Mesenchymal stem cell (in vitro differentiated cells and primary cell): ENCODE measurements at regions not wholly inside any gene's neighbourhood (a gene's known extent, or its start where the extent isn't known, plus 50 kb on each side); places are given as distances from the start of the nearest gene placed in this dataset.

Experiments used
- DNase-seq: peaks from one replicate; pipeline ENCODE4 v3.0.0-alpha.2; 2013
- H2AFZ ChIP-seq: one replicate; pipeline ENCODE4 v1.6.1; 2013; ENCODE audit warnings: low read depth, mild to moderate bottlenecking, control low read depth, inconsistent platforms, low read length, moderate library complexity
- H2AK5ac ChIP-seq: 2 replicates; pipeline ENCODE4 v1.6.1; 2013; ENCODE audit warnings: low read length, moderate library complexity, mild to moderate bottlenecking, inconsistent platforms; ENCODE audit not compliant: severe bottlenecking
- H2BK120ac ChIP-seq: one replicate; pipeline ENCODE4 v1.6.1; 2013; ENCODE audit warnings: low read depth, mild to moderate bottlenecking, inconsistent platforms, low read length, moderate library complexity
- H2BK12ac ChIP-seq, 2 experiments: one replicate each; pipeline ENCODE4 v1.6.1; 2013; ENCODE audit warnings: inconsistent platforms in 2 of 2, low read length in 2 of 2, mild to moderate bottlenecking in 2 of 2, moderate library complexity in 2 of 2, control low read depth in 1 of 2
- H2BK15ac ChIP-seq: one replicate; pipeline ENCODE4 v1.6.1; 2013; ENCODE audit warnings: mild to moderate bottlenecking, low read depth, inconsistent platforms; ENCODE audit not compliant: poor library complexity, severe bottlenecking
- H2BK5ac ChIP-seq: 2 replicates; pipeline ENCODE4 v1.6.1; 2013; ENCODE audit warnings: low read depth, mild to moderate bottlenecking, low read length, control low read depth, inconsistent platforms; ENCODE audit not compliant: poor library complexity, severe bottlenecking
- H3K14ac ChIP-seq, 2 experiments: one replicate each; pipeline ENCODE4 v1.6.1; 2013; ENCODE audit warnings: inconsistent platforms in 2 of 2, low read length in 2 of 2, control low read depth in 1 of 2, mild to moderate bottlenecking in 1 of 2, moderate library complexity in 1 of 2
- H3K18ac ChIP-seq, 2 experiments: one replicate each; pipeline ENCODE4 v1.6.1; 2013; ENCODE audit warnings: inconsistent platforms in 2 of 2, low read length in 2 of 2, control low read depth in 1 of 2, low read depth in 1 of 2, mild to moderate bottlenecking in 1 of 2
- H3K23ac ChIP-seq, 2 experiments: one replicate each; pipeline ENCODE4 v1.6.1; 2013; ENCODE audit warnings: inconsistent platforms in 2 of 2, low read length in 2 of 2, mild to moderate bottlenecking in 2 of 2, moderate library complexity in 2 of 2, control low read depth in 1 of 2
- H3K27ac ChIP-seq: 2 replicates; pipeline ENCODE4 v1.5.1; 2013; ENCODE audit warnings: mild to moderate bottlenecking, moderate library complexity, low read length, control low read depth, inconsistent platforms; ENCODE audit not compliant: poor library complexity, severe bottlenecking
- H3K27me3 ChIP-seq, 2 experiments: 2 replicates each; pipeline versions ENCODE4 v1.6.1 to v1.7.0; 2013; ENCODE audit warnings: low read length in 2 of 2, mild to moderate bottlenecking in 2 of 2, moderate library complexity in 2 of 2, control low read depth in 1 of 2, inconsistent platforms in 1 of 2; ENCODE audit not compliant: control insufficient read depth in 1 of 2, insufficient read depth in 1 of 2
- H3K36me3 ChIP-seq, 2 experiments: 2 replicates each; pipeline versions ENCODE4 v1.6.1 to v1.7.0; 2013; ENCODE audit warnings: low read length in 2 of 2, control low read depth in 1 of 2, inconsistent platforms in 1 of 2, low read depth in 1 of 2, mild to moderate bottlenecking in 1 of 2; ENCODE audit not compliant: insufficient read depth in 2 of 2, control insufficient read depth in 1 of 2
- H3K4ac ChIP-seq, 2 experiments: one replicate each; pipeline ENCODE4 v1.6.1; 2013; ENCODE audit warnings: inconsistent platforms in 2 of 2, low read length in 2 of 2, mild to moderate bottlenecking in 2 of 2, moderate library complexity in 2 of 2, control low read depth in 1 of 2, low read depth in 1 of 2
- H3K4me1 ChIP-seq: 2 replicates; pipeline ENCODE4 v1.6.1; 2013; ENCODE audit warnings: low read depth, low read length, control low read depth; ENCODE audit not compliant: control insufficient read depth, insufficient read depth
- H3K4me2 ChIP-seq: 2 replicates; pipeline ENCODE4 v1.6.1; 2013; ENCODE audit warnings: low read length, mild to moderate bottlenecking, inconsistent platforms; ENCODE audit not compliant: poor library complexity, severe bottlenecking
- H3K4me3 ChIP-seq, 2 experiments: 2 replicates each; pipeline versions ENCODE4 v1.5.1 to v1.7.0; 2013; ENCODE audit warnings: low read length in 2 of 2, mild to moderate bottlenecking in 2 of 2, control low read depth in 1 of 2, low read depth in 1 of 2; ENCODE audit not compliant: insufficient read depth in 1 of 2
- H3K79me1 ChIP-seq: replicated peaks from 2 replicates; pipeline ENCODE4 v1.6.1; 2013; ENCODE audit warnings: mild to moderate bottlenecking, control low read depth, low read length, inconsistent platforms; ENCODE audit not compliant: poor library complexity, severe bottlenecking
- H3K9ac ChIP-seq: 2 replicates; pipeline ENCODE4 v1.7.0; 2013; ENCODE audit warnings: mild to moderate bottlenecking, low read length, moderate library complexity
- H3K9me3 ChIP-seq: 2 replicates; pipeline ENCODE4 v1.7.0; 2013; ENCODE audit warnings: mild to moderate bottlenecking, low read length; ENCODE audit not compliant: control insufficient read depth
- H4K8ac ChIP-seq: one replicate; pipeline ENCODE4 v1.6.1; 2013; ENCODE audit warnings: inconsistent platforms, mild to moderate bottlenecking, low read length, moderate library complexity
- H4K91ac ChIP-seq: one replicate; pipeline ENCODE4 v1.6.1; 2013; ENCODE audit warnings: mild to moderate bottlenecking, low read length, inconsistent platforms
- WGBS: methylation state at CpG from one replicate; pipeline ENCODE4 v1.1.7; 2013; ENCODE audit warnings: mixed read lengths; 5-methylcytosine and 5-hydroxymethylcytosine counted together

DNA sequence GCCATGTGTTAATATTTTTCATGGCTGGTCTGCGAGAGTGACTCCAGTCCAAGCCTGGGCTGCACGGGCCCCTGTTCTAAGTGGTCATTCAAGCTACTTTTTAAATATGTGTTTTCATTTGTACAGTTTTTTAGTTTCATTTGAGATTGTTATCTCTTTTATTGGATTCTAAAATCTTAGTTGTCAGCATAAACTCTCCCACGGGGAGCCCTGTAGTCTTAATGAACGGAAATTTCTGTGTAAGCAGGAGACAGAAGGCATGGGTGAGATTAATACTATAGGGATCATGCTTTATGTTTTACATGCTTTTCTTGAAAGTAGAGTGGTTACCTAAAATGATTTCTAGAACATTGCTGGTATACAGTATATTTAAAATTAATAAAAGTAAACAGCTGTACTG, 373.1 kb upstream of the SLCO3A1 start:
- no peak overlapping the region for H2AFZ ChIP-seq
- no peak for DNase-seq
- no peak overlapping the region for H2BK12ac ChIP-seq
- H2BK120ac ChIP-seq: no peak overlapping the region
- WGBS: 83% methylated on average over 3 of the region's 4 CpGs
- no peak overlapping the region for H3K27ac ChIP-seq
- no peak overlapping the region for H2AK5ac ChIP-seq
- no peaks in the 10 kb centered on the region for H3K27me3 ChIP-seq
- H3K4me2 ChIP-seq: no peak overlapping the region
- H2BK15ac ChIP-seq: no peak overlapping the region
- no peak overlapping the region for H4K8ac ChIP-seq
- no peak overlapping the region for H3K14ac ChIP-seq
- H3K4ac ChIP-seq: no peak overlapping the region
- H3K36me3 ChIP-seq: no peaks in the 10 kb centered on the region
- H3K79me1 ChIP-seq: no peaks in the 10 kb centered on the region
- no peak overlapping the region for H3K18ac ChIP-seq
- no peaks in the 10 kb centered on the region for H3K9me3 ChIP-seq
- H4K91ac ChIP-seq: no peak overlapping the region
- H2BK5ac ChIP-seq: no peak overlapping the region
- no peak overlapping the region for H3K23ac ChIP-seq
- H3K9ac ChIP-seq: no peak overlapping the region
- H3K4me3 ChIP-seq: no peak overlapping the region
- no peaks in the 10 kb centered on the region for H3K4me1 ChIP-seq

DNA sequence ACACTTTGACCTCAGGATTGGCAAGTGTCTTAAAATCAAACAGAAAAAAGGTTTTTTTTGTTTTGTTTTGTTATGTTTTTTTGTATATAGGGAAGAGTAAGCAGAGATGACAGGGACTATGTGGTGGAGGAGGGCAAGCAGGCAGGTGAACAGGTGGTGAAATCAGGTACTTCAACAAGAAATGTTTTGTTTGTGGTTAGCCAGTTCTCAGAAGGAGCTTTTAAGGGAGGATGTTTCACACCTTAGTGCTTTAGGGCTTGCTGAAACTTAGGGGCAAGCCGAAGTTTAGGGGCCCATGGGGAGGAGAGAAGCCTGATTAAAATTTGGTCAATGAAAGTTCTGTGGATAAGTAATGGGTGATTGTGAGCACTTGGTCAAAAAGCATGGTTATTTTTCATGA, 370.7 kb upstream of the SLCO3A1 start:
- no peak overlapping the region for H2BK120ac ChIP-seq
- no peak overlapping the region for H3K14ac ChIP-seq
- H3K18ac ChIP-seq: no peak overlapping the region
- H2AFZ ChIP-seq: no peak overlapping the region
- no peaks in the 10 kb centered on the region for H3K9me3 ChIP-seq
- H3K27ac ChIP-seq: no peak overlapping the region
- H3K4me1 ChIP-seq: no peaks in the 10 kb centered on the region
- H3K9ac ChIP-seq: no peak overlapping the region
- H3K79me1 ChIP-seq: no peaks in the 10 kb centered on the region
- H3K23ac ChIP-seq: no peak overlapping the region
- H3K27me3 ChIP-seq: no peaks in the 10 kb centered on the region
- no peak overlapping the region for H2BK12ac ChIP-seq
- no peak overlapping the region for H3K4me3 ChIP-seq
- H3K4me2 ChIP-seq: no peak overlapping the region
- H3K4ac ChIP-seq: no peak overlapping the region
- H2BK15ac ChIP-seq: no peak overlapping the region
- H2AK5ac ChIP-seq: no peak overlapping the region
- H4K91ac ChIP-seq: no peak overlapping the region
- 51% methylated on average over 1 of the region's 1 CpG for WGBS
- H2BK5ac ChIP-seq: no peak overlapping the region
- no peaks in the 10 kb centered on the region for H3K36me3 ChIP-seq
- H4K8ac ChIP-seq: no peak overlapping the region
- DNase-seq: no peak

DNA sequence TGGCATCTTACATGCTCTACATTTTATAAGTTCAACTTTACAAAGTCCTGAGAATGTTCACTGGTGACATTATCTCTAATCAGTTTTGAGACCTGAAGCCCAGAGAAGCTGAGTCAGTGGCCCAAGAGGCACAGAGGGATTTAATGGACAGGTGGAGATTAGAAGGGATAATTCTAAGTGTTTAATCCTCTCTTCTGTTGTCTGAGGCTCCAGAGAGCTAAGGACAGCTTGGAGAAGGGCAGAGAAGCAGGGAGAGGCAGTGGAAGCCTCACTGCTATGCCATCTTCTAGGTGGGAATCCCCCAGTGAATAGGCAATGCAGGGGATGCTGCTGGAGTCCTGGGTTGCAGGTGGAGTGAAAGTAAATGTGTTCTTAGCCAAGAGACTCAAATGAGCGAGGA, 369.4 kb upstream of the SLCO3A1 start:
- Histone ChIP-seq H2AFZ (no peak overlapping the region), H3K4me2 (no peak overlapping the region), H2BK12ac (no peak overlapping the region), H2BK5ac (no peak overlapping the region), H3K14ac (no peak overlapping the region), H3K18ac (no peak overlapping the region), H4K8ac (no peak overlapping the region), H3K27me3 (no peaks in the 10 kb centered on the region), H3K23ac (no peak overlapping the region), H3K9ac (no peak overlapping the region), H3K9me3 (no peaks in the 10 kb centered on the region), H4K91ac (no peak overlapping the region), H2BK15ac (no peak overlapping the region), H2BK120ac (no peak overlapping the region), H3K4ac (no peak overlapping the region), H3K4me1 (no peaks in the 10 kb centered on the region), H3K4me3 (no peak overlapping the region), H3K79me1 (no peaks in the 10 kb centered on the region), H3K36me3 (no peaks in the 10 kb centered on the region), H3K27ac (no peak overlapping the region), H2AK5ac (no peak overlapping the region)
- WGBS: 29% methylated on average over 1 of the region's 1 CpG
- DNase-seq: no peak

DNA sequence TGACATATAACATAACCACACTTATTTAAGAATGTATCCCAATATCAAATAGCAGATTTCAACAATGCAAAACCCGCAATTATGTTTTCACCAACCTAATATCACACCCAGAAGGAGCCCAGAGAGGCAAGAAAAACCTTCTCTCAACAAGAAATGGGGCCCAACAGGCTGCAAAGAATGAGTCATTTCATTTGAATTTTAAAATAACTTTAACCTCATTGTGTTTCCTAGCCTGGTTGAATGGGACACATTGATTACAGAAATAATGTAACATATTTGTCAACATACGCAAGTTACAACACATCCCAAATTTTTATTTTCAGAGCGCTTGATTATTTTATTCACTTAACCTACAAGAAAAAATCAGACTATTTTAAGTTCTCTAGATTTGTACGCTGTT, 365.1 kb upstream of the SLCO3A1 start:
- H2BK15ac ChIP-seq: no peak overlapping the region
- no peaks in the 10 kb centered on the region for H3K27me3 ChIP-seq
- no peak overlapping the region for H3K27ac ChIP-seq
- DNase-seq: no peak
- H3K4me2 ChIP-seq: no peak overlapping the region
- no peak overlapping the region for H2BK5ac ChIP-seq
- H3K9ac ChIP-seq: no peak overlapping the region
- H2AK5ac ChIP-seq: no peak overlapping the region
- H2BK12ac ChIP-seq: no peak overlapping the region
- H2AFZ ChIP-seq: no peak overlapping the region
- no peak overlapping the region for H2BK120ac ChIP-seq
- 36% methylated on average over 1 of the region's 4 CpGs for WGBS
- H3K4me1 ChIP-seq: no peaks in the 10 kb centered on the region
- H3K4me3 ChIP-seq: no peak overlapping the region
- no peak overlapping the region for H3K14ac ChIP-seq
- no peak overlapping the region for H3K23ac ChIP-seq
- no peak overlapping the region for H3K18ac ChIP-seq
- H3K36me3 ChIP-seq: no peaks in the 10 kb centered on the region
- no peak overlapping the region for H4K91ac ChIP-seq
- no peak overlapping the region for H4K8ac ChIP-seq
- H3K9me3 ChIP-seq: no peaks in the 10 kb centered on the region
- no peaks in the 10 kb centered on the region for H3K79me1 ChIP-seq
- no peak overlapping the region for H3K4ac ChIP-seq
